ENCODE measurements at regions not wholly inside any gene's neighbourhood (a gene's known extent, or its start where the extent isn't known, plus 50 kb on each side); places are given as distances from the start of the nearest gene placed in this dataset.

- Histone ChIP-seq H4K20me1 (ENCODE audit: insufficient read depth, low read length) (no peaks in the 10 kb centered on the region), H4K5ac (ENCODE audit: low read depth, low read length) (no peak overlapping the region), H3K4me3 (ENCODE audit: insufficient read depth, low read depth, low read length) (no peak overlapping the region), H2BK5ac (ENCODE audit: low read depth, low read length, poor library complexity, severe bottlenecking) (no peak overlapping the region), H3K4ac (ENCODE audit: low read depth, low read length) (no peak overlapping the region), H3K79me1 (ENCODE audit: low read depth in 1 of 2, low read length in 2 of 2) (no peaks in the 10 kb centered on the region), H3K27me3 (ENCODE audit: control insufficient read depth, insufficient read depth, low read length) (no peaks in the 10 kb centered on the region), H2AK5ac (ENCODE audit: low read depth, low read length) (no peak overlapping the region), H3K56ac (ENCODE audit: extremely low read depth, insufficient read depth, low read length) (no peak overlapping the region), H2AK9ac (replicated peaks; ENCODE audit: low read depth, low read length, poor library complexity) (no peak overlapping the region), H2BK20ac (ENCODE audit: low read depth, low read length) (no peak overlapping the region), H3K14ac (replicated peaks; ENCODE audit: low read depth, low read length) (no peak overlapping the region), H3K18ac (ENCODE audit: low read depth, low read length) (no peak overlapping the region), H2BK15ac (ENCODE audit: low read depth, low read length) (no peak overlapping the region), H3K23ac (ENCODE audit: low read depth, low read length) (no peak overlapping the region), H3K27ac (ENCODE audit: insufficient read depth, low read length) (no peak overlapping the region), H2BK120ac (ENCODE audit: low read depth, low read length) (no peak overlapping the region), H3K9me1 (ENCODE audit: insufficient read depth, low read length) (no peaks in the 10 kb centered on the region), H3K4me1 (ENCODE audit: control insufficient read depth, insufficient read depth, low read length) (no peaks in the 10 kb centered on the region), H4K91ac (ENCODE audit: insufficient read depth, low read depth, low read length) (no peak overlapping the region), H4K8ac (ENCODE audit: low read depth in 2 of 2, low read length in 2 of 2) (no peak overlapping the region), H3K9me3 (ENCODE audit: control insufficient read depth, insufficient read depth, low read length) (no peaks in the 10 kb centered on the region), H2AFZ (replicated peaks; ENCODE audit: low read length, poor library complexity) (no peak overlapping the region), H3K9ac (ENCODE audit: low read depth, low read length) (no peak overlapping the region), H3K36me3 (ENCODE audit: control insufficient read depth, insufficient read depth, low read length) (no peaks in the 10 kb centered on the region), H3K4me2 (ENCODE audit: low read depth, low read length) (no peak overlapping the region)
- ChIA-PET CTCF (interaction anchor here (0.9 kb wide), 1 partner anchor 10 kb away, joined by 3 read pairs; no protein-coding TSS in a partner anchor), POLR2A (ENCODE audit: unreplicated experiment) (no interaction called here)
- dilution Hi-C loops (cut with HindIII; ENCODE audit: low sequenced_read_pairs, unreplicated experiment), result no loop called here
- no peak for ATAC-seq (ENCODE audit: low read depth)
- TF ChIP-seq USF2 (IDR thresholded peaks at IDR 0.05; ENCODE audit: low read depth, low read length) (no peak), CHD1 (IDR thresholded peaks at IDR 0.05; ENCODE audit: low read depth, low read length) (no peak), SMC3 (IDR thresholded peaks at IDR 0.05; ENCODE audit: low read depth, low read length) (no peak), MXI1 (IDR thresholded peaks at IDR 0.05; ENCODE audit: borderline replicate concordance, low read depth, low read length) (no peak), NFE2L2 (IDR thresholded peaks at IDR 0.05; ENCODE audit: low read depth, low read length) (no peak), FOS (IDR thresholded peaks at IDR 0.05; ENCODE audit: low read depth, low read length) (no peak), CEBPB (IDR thresholded peaks at IDR 0.05; ENCODE audit: low read depth, low read length) (no peak), MAZ (IDR thresholded peaks at IDR 0.05; ENCODE audit: borderline replicate concordance, low read depth, low read length) (no peak), POLR2A (IDR thresholded peaks at IDR 0.05; ENCODE audit: low read depth, low read length) (no peak), RFX5 (IDR thresholded peaks at IDR 0.05; ENCODE audit: low read depth, low read length) (no peak), ELK1 (IDR thresholded peaks at IDR 0.05; ENCODE audit: borderline replicate concordance, low read depth, low read length) (no peak), BHLHE40 (IDR thresholded peaks at IDR 0.05; ENCODE audit: low read depth, low read length) (no peak), CTCF (conservative IDR thresholded peaks at IDR 0.05; ENCODE audit: low read depth, low read length) (no peak), MAFK (IDR thresholded peaks at IDR 0.05; ENCODE audit: low read depth, low read length) (no peak), RCOR1 (IDR thresholded peaks at IDR 0.05; ENCODE audit: insufficient replicate concordance, low read length) (no peak), RAD21 (IDR thresholded peaks at IDR 0.05; ENCODE audit: low read length) (no peak)
- no CpG with 5 or more reads among the region's 5 CpGs for WGBS, 2 experiments (ENCODE audit: extremely low coverage in 2 of 2, insufficient read length in 1 of 2)
- in situ Hi-C loops (cut with MboI; ENCODE audit: low sequenced_read_pairs), result no loop called here
- BruUV-seq (replicated peaks), result no TSS peak
- intact Hi-C loops (cut with micrococcal nuclease), result no loop called here
- no peak for DNase-seq
Observed at GRCh38 chr4:120144041-120144440, 77.4 kb upstream of the MAD2L1 start.

Measured in IMR-90 (cell line).